ENCODE measurements at regions not wholly inside any gene's neighbourhood (a gene's known extent, or its start where the extent isn't known, plus 50 kb on each side); places are given as distances from the start of the nearest gene placed in this dataset.

DNA sequence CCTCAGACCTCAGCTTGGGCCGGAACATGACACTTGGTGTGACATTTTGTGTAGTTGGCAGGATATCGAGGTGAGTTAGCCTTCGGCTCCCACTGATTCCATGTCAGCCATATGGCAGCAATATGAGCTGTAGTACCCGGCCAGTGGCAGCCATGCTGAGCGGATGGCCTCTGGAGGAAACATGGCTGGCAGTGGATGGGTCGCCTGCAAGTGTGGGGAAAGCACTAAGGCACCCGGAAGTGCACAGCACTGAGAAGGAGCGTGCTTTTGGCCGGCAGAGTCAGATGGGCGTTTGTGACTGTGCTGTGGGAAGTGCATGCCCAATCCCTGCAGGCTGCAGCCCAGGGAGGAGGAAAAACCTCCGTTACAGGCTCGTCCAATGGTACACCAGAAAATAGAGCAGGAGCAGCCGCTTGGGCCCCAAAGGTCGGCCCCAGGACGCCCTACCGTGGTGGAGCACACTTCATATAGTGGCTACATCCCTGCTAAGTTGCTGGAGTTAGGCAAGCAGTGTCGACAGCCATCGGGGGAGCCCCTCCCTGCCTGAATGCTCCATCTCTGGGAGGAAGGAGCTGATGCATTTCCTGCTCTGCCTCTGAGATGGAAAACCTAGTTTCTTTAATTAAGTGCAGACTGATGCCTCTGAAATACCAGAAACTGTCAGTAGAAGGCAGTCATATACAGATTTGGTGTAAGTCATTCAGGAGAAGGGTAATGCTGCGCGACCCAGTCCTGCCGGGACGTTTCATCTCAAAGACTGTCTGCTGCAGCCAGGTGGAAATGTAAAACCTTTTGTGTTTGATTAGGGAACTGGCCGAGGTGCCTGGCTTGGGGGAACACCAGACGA, 2185.8 kb upstream of the ACO1 start (continued):
- TF ChIP-seq MYC (IDR thresholded peaks at IDR 0.05; ENCODE audit: low read depth, low read length) (no peak), MYC (CRISPR knock-in tag; IDR thresholded peaks at IDR 0.05; ENCODE audit: borderline replicate concordance, low read depth) (no peak), CBX3 (IDR thresholded peaks at IDR 0.05; ENCODE audit: borderline replicate concordance in 1 of 2, low read length in 2 of 2) (no peak), ZNF584 (CRISPR knock-in tag; IDR thresholded peaks at IDR 0.05; ENCODE audit: low read depth) (no peak), BRF1 (IDR thresholded peaks at IDR 0.05; ENCODE audit: borderline replicate concordance, extremely low read depth, insufficient read length) (no peak), KDM2B (CRISPR knock-in tag; IDR thresholded peaks at IDR 0.05) (no peak), MAZ (CRISPR knock-in tag; conservative IDR thresholded peaks at IDR 0.05 in 1 of 2, IDR thresholded peaks at IDR 0.05 in 1 of 2) (no peak), ZNF354B (CRISPR knock-in tag; IDR thresholded peaks at IDR 0.05) (no peak), ZNF224 (CRISPR knock-in tag; IDR thresholded peaks at IDR 0.05) (no peak), NBN (IDR thresholded peaks at IDR 0.05; ENCODE audit: low read depth) (no peak), NR2C1 (IDR thresholded peaks at IDR 0.05) (no peak), NR2C1 (tag; IDR thresholded peaks at IDR 0.05) (no peak), ZNF143 (CRISPR knock-in tag; IDR thresholded peaks at IDR 0.05) (no peak)
- TF ChIP-seq, protein P1, sequence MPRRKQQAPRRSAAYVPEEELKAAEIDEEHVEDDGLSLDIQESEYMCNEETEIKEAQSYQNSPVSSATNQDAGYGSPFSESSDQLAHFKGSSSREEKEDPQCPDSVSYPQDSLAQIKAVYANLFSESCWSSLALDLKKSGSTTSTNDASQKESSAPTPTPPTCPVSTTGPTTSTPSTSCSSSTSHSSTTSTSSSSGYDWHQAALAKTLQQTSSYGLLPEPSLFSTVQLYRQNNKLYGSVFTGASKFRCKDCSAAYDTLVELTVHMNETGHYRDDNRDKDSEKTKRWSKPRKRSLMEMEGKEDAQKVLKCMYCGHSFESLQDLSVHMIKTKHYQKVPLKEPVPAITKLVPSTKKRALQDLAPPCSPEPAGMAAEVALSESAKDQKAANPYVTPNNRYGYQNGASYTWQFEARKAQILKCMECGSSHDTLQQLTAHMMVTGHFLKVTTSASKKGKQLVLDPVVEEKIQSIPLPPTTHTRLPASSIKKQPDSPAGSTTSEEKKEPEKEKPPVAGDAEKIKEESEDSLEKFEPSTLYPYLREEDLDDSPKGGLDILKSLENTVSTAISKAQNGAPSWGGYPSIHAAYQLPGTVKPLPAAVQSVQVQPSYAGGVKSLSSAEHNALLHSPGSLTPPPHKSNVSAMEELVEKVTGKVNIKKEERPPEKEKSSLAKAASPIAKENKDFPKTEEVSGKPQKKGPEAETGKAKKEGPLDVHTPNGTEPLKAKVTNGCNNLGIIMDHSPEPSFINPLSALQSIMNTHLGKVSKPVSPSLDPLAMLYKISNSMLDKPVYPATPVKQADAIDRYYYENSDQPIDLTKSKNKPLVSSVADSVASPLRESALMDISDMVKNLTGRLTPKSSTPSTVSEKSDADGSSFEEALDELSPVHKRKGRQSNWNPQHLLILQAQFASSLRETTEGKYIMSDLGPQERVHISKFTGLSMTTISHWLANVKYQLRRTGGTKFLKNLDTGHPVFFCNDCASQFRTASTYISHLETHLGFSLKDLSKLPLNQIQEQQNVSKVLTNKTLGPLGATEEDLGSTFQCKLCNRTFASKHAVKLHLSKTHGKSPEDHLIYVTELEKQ (CRISPR knock-in tag; IDR thresholded peaks at IDR 0.05): no peak

Data from K562 (cell line).